Upper lobe of left lung (tissue), 6 donors: ENCODE measurements at regions not wholly inside any gene's neighbourhood (a gene's known extent, or its start where the extent isn't known, plus 50 kb on each side); places are given as distances from the start of the nearest gene placed in this dataset.
A peak's percentile ranks its signal among the peaks of the same experiment; 100 is the strongest.

Experiments used
- ATAC-seq, 2 donors: fragments of 200-7000 bp; cut with Tn5 transposase; one replicate each; pipeline ENCODE4 v1.9.1; 2022; ENCODE audit warnings: mild to moderate bottlenecking in 2 of 2, moderate library complexity in 2 of 2; ENCODE audit not compliant: low FRiP score in 2 of 2
- DNase-seq, 2 donors: peaks; one replicate each; pipeline ENCODE4 v3.0.0-alpha.2; 2019 to 2020
- H3K27ac ChIP-seq, 4 donors: fragments of 200-600 bp; sonication (generic); one replicate each; pipeline ENCODE4 v1.5.1; 2016 to 2019
- H3K27me3 ChIP-seq, 4 donors: fragments of 200-600 bp; sonication (generic); one replicate each; pipeline ENCODE4 v1.5.1; 2017 to 2019
- H3K36me3 ChIP-seq, 4 donors: fragments of 200-600 bp; sonication (generic); one replicate each; pipeline ENCODE4 v1.5.1; 2016 to 2019
- H3K4me1 ChIP-seq, 4 donors: fragments of 200-600 bp; sonication (generic); one replicate each; pipeline ENCODE4 v1.5.1; 2018 to 2019
- H3K4me3 ChIP-seq, 4 donors: fragments of 200-600 bp; sonication (generic); one replicate each; pipeline ENCODE4 v1.5.1; 2017 to 2019; ENCODE audit warnings: mild to moderate bottlenecking in 2 of 4, moderate library complexity in 1 of 4
- H3K9me3 ChIP-seq, 4 donors: fragments of 200-600 bp; sonication (generic); one replicate each; pipeline ENCODE4 v1.5.1; 2018 to 2019
- EP300 ChIP-seq, 4 donors: sonication (generic); formaldehyde crosslinking; IDR thresholded peaks; one replicate each; pipeline ENCODE4 v1.5.1; 2017; ENCODE audit warnings: antibody characterized with exemption in 4 of 4, control low read depth in 2 of 4
- POLR2A ChIP-seq, 4 donors: fragments of 450-650 bp; IDR thresholded peaks; one replicate each; pipeline ENCODE4 v1.5.1; 2016 to 2017; ENCODE audit warnings: antibody characterized with exemption in 4 of 4, mild to moderate bottlenecking in 2 of 4
- POLR2AphosphoS5 ChIP-seq, 2 donors: sonication (generic); formaldehyde crosslinking; IDR thresholded peaks; one replicate each; pipeline ENCODE4 v1.5.1; 2017; ENCODE audit warnings: antibody characterized with exemption in 2 of 2
- WGBS, 2 donors: methylation state at CpG; one replicate each; pipeline ENCODE4 v1.1.5; 2017 to 2018; 5-methylcytosine and 5-hydroxymethylcytosine counted together
- TF ChIP-seq, protein P1 (sequence below), 6 experiments: fragments of 450-650 bp in 4 of 6; fragments of 200-600 bp in 2 of 6; sonication (generic) in 2 of 6; IDR thresholded peaks; one replicate each; pipeline ENCODE4 v1.5.1; 2016 to 2019; ENCODE audit warnings: antibody characterized with exemption in 6 of 6
- donor health status: DM: no; HTN: no; CAD: no; lungs with moderate emphysema.
- donor health status: DM: no; HTN: yes; CAD: no; lungs with severe emphysema.

DNA sequence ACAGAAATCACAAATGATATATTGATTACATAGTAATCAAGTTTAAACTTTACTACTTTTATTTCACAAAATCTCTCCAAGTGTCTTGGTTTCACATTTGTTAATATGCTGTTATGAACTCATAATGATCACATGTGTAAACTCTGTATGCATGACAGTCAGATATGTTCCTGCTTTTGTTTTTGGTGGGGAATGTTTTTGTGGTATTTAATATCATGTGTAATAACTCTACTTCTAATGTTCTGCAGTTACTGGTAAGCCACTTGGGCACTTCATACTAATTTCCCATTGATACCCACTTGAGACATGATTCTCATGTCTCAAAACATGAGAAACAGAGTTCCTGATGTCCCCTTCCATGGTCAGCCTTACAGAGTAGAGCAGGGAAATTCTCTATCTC, 109.1 kb upstream of the INHBA start:
- ATAC-seq = no peak
- no peak for DNase-seq
- no peaks in the 10 kb centered on the region for H3K27me3 ChIP-seq
- TF ChIP-seq POLR2A (IDR thresholded peaks at IDR 0.05) (no peak), POLR2AphosphoS5 (IDR thresholded peaks at IDR 0.05) (no peak), EP300 (IDR thresholded peaks at IDR 0.05) (no peak)
- TF ChIP-seq, protein P1, sequence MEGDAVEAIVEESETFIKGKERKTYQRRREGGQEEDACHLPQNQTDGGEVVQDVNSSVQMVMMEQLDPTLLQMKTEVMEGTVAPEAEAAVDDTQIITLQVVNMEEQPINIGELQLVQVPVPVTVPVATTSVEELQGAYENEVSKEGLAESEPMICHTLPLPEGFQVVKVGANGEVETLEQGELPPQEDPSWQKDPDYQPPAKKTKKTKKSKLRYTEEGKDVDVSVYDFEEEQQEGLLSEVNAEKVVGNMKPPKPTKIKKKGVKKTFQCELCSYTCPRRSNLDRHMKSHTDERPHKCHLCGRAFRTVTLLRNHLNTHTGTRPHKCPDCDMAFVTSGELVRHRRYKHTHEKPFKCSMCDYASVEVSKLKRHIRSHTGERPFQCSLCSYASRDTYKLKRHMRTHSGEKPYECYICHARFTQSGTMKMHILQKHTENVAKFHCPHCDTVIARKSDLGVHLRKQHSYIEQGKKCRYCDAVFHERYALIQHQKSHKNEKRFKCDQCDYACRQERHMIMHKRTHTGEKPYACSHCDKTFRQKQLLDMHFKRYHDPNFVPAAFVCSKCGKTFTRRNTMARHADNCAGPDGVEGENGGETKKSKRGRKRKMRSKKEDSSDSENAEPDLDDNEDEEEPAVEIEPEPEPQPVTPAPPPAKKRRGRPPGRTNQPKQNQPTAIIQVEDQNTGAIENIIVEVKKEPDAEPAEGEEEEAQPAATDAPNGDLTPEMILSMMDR (IDR thresholded peaks at IDR 0.05) = no peak
- no peaks in the 10 kb centered on the region for H3K4me1 ChIP-seq
- H3K27ac ChIP-seq = no peak overlapping the region
- no peaks in the 10 kb centered on the region for H3K36me3 ChIP-seq
- no peak overlapping the region for H3K4me3 ChIP-seq
- H3K9me3 ChIP-seq = no peaks in the 10 kb centered on the region

DNA sequence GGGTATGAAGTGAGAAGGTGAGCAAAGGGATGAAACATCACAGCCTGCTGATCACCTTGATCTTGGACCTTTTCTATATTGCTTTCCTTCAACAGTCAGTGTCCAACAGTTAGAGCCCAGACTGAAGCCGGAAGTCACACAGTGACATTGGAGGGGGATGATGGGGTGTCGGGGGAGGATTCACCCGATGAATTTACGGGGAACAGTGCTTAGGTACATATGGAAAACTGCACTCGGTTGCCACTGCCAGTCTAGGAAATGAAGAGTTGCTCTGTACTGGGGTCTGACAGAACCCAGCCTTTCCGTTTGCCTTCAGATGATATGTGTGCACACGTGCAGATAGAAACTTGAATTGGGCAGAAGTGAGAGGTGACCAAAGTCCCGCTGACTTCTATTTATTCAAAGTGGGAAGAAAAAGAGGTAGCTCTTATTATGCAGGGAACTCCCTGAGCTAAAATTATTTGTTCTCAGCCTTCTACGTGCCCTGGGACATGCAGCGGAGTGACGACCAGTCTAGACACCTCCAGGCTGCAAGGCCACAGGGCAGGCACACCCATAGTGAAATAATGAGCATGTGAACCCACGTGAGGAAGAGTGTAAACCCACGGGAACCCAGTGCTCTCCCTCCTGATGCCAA, 107.2 kb upstream of the INHBA start:
- H3K4me1 ChIP-seq = no peaks in the 10 kb centered on the region
- H3K27ac ChIP-seq = no peak overlapping the region
- H3K4me3 ChIP-seq = no peak overlapping the region
- H3K36me3 ChIP-seq = no peaks in the 10 kb centered on the region
- H3K9me3 ChIP-seq = no peaks in the 10 kb centered on the region
- no peaks in the 10 kb centered on the region for H3K27me3 ChIP-seq
- 81 to 88% methylated on average over 13 of the region's 13 CpGs for WGBS, 2 donors
- DNase-seq (peak in 1 of 2 donors; percentile 31), ATAC-seq (peak in 1 of 2 donors; percentile 57)
- TF ChIP-seq EP300 (IDR thresholded peaks at IDR 0.05) = peak in 1 of 4 donors; percentile 38
- no peak for TF ChIP-seq POLR2A (IDR thresholded peaks at IDR 0.05)
- TF ChIP-seq, protein P1 (IDR thresholded peaks at IDR 0.05) = no peak
- TF ChIP-seq POLR2AphosphoS5 (IDR thresholded peaks at IDR 0.05) = no peak

DNA sequence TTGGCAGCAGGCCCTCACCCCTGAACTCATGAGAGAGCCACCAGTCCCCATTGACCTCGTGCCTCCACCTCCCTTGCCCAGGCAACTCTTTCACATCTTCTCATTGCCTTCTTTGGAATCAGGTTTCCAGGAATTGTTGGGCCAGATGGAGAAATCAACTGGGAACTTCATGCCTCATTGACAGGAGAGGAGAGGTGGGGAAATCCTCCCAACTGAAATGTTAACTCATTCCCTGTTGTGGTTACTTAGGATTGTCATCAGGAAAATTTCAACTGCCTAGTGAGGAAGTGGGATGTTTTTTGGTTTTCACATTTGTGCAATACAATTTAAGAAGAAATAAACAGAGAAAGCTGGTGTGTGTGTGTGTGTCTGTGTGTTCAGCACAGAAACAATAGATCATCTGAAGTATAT, 106.6 kb upstream of the INHBA start:
- Histone ChIP-seq H3K9me3 (no peaks in the 10 kb centered on the region), H3K4me1 (no peaks in the 10 kb centered on the region), H3K27me3 (no peaks in the 10 kb centered on the region), H3K27ac (no peak overlapping the region), H3K36me3 (no peaks in the 10 kb centered on the region), H3K4me3 (no peak overlapping the region)
- 55 to 59% methylated on average over 1 of the region's 1 CpG for WGBS, 2 donors
- TF ChIP-seq, protein P1 (IDR thresholded peaks at IDR 0.05) = no peak
- TF ChIP-seq POLR2AphosphoS5 (IDR thresholded peaks at IDR 0.05) (no peak), EP300 (IDR thresholded peaks at IDR 0.05) (peak in 1 of 4 donors; percentile 59), POLR2A (IDR thresholded peaks at IDR 0.05) (no peak)
- peak in 1 of 2 donors; percentile 46 for ATAC-seq
- no peak for DNase-seq

DNA sequence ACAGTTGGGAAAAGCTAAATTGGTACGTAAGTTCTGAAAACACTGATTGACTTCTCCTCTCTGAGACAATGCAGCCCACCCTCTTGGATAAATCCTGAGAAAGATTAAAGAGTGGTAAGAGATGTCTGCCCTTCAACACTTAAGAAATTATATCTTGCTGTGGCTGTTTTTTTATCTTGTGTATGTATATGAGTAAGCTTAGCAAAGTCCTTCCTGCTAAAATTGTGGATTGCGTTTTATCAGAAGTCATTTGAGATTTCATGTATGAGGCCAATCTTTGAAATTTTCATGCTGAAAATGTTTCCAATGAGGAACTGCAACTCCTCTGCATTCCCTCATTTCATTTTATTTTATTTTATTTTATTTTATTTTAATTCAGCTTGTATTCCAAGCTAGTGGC, 106.2 kb upstream of the INHBA start:
- 88 to 91% methylated on average over 2 of the region's 2 CpGs for WGBS, 2 donors

More for the DNA sequence above, 106.2 kb upstream of the INHBA start:
- Histone ChIP-seq H3K27me3 (no peaks in the 10 kb centered on the region), H3K4me3 (no peak overlapping the region), H3K36me3 (no peaks in the 10 kb centered on the region), H3K9me3 (no peaks in the 10 kb centered on the region), H3K4me1 (no peaks in the 10 kb centered on the region), H3K27ac (no peak overlapping the region)
- no peak for TF ChIP-seq POLR2A (IDR thresholded peaks at IDR 0.05)
- no peak for TF ChIP-seq POLR2AphosphoS5 (IDR thresholded peaks at IDR 0.05)
- TF ChIP-seq, protein P1 (IDR thresholded peaks at IDR 0.05) = no peak
- TF ChIP-seq EP300 (IDR thresholded peaks at IDR 0.05) = no peak
- DNase-seq = no peak
- ATAC-seq = no peak
